K562 (cell line): ENCODE measurements at regions not wholly inside any gene's neighbourhood (a gene's known extent, or its start where the extent isn't known, plus 50 kb on each side); places are given as distances from the start of the nearest gene placed in this dataset.

Experiments used
- DIDO1 ChIP-seq: fragments of 450-650 bp; IDR thresholded peaks from 2 replicates; pipeline ENCODE4 v1.6.1; 2016; ENCODE audit warnings: low read depth, missing biosample characterization, missing genetic modification characterization
- EZH2 ChIP-seq: IDR thresholded peaks from 2 replicates; pipeline ENCODE4 v1.6.1; 2012; ENCODE audit warnings: low read depth, mild to moderate bottlenecking, inconsistent platforms, low read length, borderline replicate concordance
- NONO ChIP-seq, 2 experiments: fragments of 200-400 bp in 1 of 2; fragments of 450-650 bp in 1 of 2; formaldehyde crosslinking in 1 of 2; IDR thresholded peaks; 2 replicates each; pipeline ENCODE4 v1.6.1; 2017; ENCODE audit warnings: low read depth in 2 of 2, mild to moderate bottlenecking in 2 of 2, moderate library complexity in 2 of 2, low read length in 1 of 2
- NR2C2 ChIP-seq, 2 experiments: fragments of 200-800 bp in 1 of 2; sonication (Bioruptor generic) in 1 of 2; sonication (generic) in 1 of 2; formaldehyde crosslinking in 1 of 2; IDR thresholded peaks; 2 replicates each; pipeline versions ENCODE4 v1.6.1 to v1.8.0; 2016 to 2022; ENCODE audit warnings: mild to moderate bottlenecking in 1 of 2, missing compliant biosample characterization in 1 of 2, missing genetic modification characterization in 1 of 2, missing genetic modification reagents in 1 of 2
- RAD21 ChIP-seq, 2 experiments: fragments of 250-450 bp in 1 of 2; fragments of 450-650 bp in 1 of 2; sonication (Bioruptor Pico) in 1 of 2; formaldehyde crosslinking in 1 of 2; IDR thresholded peaks in 1 of 2; conservative IDR thresholded peaks in 1 of 2; 2 replicates each; pipeline versions ENCODE4 v1.4.0 to v1.8.0; 2020 to 2022; ENCODE audit warnings: mild to moderate bottlenecking in 2 of 2, moderate library complexity in 1 of 2
- TF ChIP-seq, protein P1 (sequence below), 3 experiments: IDR thresholded peaks in 2 of 3; conservative IDR thresholded peaks in 1 of 3; 2 replicates each; pipeline ENCODE4 v1.5.1; 2011 to 2012; ENCODE audit warnings: low read length in 3 of 3, mild to moderate bottlenecking in 3 of 3, control low read depth in 2 of 3, improper control_type of control experiment in 1 of 3, inconsistent platforms in 1 of 3, low read depth in 1 of 3, mixed read lengths in 1 of 3, moderate library complexity in 1 of 3; ENCODE audit not compliant: insufficient read depth in 2 of 3
- TF ChIP-seq, protein P2 (sequence below): fragments of 250-450 bp; sonication (Bioruptor Pico); IDR thresholded peaks from 2 replicates; pipeline ENCODE4 v1.4.0; 2020
- TF ChIP-seq, protein P3 (sequence below): fragments of 450-650 bp; IDR thresholded peaks from 2 replicates; pipeline ENCODE4 v1.7.1; 2018; ENCODE audit warnings: mild to moderate bottlenecking, low read depth; ENCODE audit not compliant: partially characterized antibody
- TF ChIP-seq, protein P4 (sequence below): fragments of 250-450 bp; sonication (Bioruptor Pico); IDR thresholded peaks from 2 replicates; pipeline ENCODE4 v1.5.0; 2020; ENCODE audit warnings: mild to moderate bottlenecking, borderline replicate concordance

DNA sequence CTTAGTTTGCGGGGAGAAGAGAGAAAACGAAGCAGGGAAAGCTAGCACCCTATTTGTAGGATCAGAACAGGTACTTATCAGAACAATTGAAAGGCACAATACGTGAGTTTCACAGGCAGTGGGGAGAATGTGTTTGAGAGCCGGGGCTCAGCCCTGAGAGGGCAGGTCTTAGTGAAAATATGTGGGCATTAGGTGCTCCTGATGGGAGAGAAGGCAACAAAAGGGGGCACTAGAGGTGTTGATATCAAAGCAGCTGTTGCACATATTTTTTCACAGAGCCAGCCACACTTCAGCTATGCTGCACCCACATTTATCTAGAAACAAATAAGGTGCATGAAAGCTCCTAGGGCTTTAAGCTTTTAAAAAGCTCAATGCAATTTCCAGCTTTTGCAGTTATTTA lies 99.7 kb upstream of the MAN2A1 start:
- TF ChIP-seq, protein P1, sequence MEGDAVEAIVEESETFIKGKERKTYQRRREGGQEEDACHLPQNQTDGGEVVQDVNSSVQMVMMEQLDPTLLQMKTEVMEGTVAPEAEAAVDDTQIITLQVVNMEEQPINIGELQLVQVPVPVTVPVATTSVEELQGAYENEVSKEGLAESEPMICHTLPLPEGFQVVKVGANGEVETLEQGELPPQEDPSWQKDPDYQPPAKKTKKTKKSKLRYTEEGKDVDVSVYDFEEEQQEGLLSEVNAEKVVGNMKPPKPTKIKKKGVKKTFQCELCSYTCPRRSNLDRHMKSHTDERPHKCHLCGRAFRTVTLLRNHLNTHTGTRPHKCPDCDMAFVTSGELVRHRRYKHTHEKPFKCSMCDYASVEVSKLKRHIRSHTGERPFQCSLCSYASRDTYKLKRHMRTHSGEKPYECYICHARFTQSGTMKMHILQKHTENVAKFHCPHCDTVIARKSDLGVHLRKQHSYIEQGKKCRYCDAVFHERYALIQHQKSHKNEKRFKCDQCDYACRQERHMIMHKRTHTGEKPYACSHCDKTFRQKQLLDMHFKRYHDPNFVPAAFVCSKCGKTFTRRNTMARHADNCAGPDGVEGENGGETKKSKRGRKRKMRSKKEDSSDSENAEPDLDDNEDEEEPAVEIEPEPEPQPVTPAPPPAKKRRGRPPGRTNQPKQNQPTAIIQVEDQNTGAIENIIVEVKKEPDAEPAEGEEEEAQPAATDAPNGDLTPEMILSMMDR (IDR thresholded peaks at IDR 0.05 in 2 of 3, conservative IDR thresholded peaks at IDR 0.05 in 1 of 3; ENCODE audit: insufficient read depth in 2 of 3, low read depth in 1 of 3, low read length in 3 of 3): peak in 1 of 3 experiments; percentile 23; a peak in 1 of 6 replicates
- TF ChIP-seq, protein P2, sequence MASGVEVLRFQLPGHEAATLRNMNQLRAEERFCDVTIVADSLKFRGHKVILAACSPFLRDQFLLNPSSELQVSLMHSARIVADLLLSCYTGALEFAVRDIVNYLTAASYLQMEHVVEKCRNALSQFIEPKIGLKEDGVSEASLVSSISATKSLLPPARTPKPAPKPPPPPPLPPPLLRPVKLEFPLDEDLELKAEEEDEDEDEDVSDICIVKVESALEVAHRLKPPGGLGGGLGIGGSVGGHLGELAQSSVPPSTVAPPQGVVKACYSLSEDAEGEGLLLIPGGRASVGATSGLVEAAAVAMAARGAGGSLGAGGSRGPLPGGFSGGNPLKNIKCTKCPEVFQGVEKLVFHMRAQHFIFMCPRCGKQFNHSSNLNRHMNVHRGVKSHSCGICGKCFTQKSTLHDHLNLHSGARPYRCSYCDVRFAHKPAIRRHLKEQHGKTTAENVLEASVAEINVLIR: no peak
- TF ChIP-seq NR2C2 (CRISPR knock-in tag; IDR thresholded peaks at IDR 0.05) (no peak), NR2C2 (tag; IDR thresholded peaks at IDR 0.05) (no peak), DIDO1 (no peak), RAD21 (CRISPR knock-in tag; conservative IDR thresholded peaks at IDR 0.05 in 1 of 2, IDR thresholded peaks at IDR 0.05 in 1 of 2) (peak; percentile 29 to 37; a peak in 1 of 4 replicates), EZH2 (no peak), NONO (IDR thresholded peaks at IDR 0.05; ENCODE audit: low read depth in 2 of 2, low read length in 1 of 2) (no peak)
- TF ChIP-seq, protein P3, sequence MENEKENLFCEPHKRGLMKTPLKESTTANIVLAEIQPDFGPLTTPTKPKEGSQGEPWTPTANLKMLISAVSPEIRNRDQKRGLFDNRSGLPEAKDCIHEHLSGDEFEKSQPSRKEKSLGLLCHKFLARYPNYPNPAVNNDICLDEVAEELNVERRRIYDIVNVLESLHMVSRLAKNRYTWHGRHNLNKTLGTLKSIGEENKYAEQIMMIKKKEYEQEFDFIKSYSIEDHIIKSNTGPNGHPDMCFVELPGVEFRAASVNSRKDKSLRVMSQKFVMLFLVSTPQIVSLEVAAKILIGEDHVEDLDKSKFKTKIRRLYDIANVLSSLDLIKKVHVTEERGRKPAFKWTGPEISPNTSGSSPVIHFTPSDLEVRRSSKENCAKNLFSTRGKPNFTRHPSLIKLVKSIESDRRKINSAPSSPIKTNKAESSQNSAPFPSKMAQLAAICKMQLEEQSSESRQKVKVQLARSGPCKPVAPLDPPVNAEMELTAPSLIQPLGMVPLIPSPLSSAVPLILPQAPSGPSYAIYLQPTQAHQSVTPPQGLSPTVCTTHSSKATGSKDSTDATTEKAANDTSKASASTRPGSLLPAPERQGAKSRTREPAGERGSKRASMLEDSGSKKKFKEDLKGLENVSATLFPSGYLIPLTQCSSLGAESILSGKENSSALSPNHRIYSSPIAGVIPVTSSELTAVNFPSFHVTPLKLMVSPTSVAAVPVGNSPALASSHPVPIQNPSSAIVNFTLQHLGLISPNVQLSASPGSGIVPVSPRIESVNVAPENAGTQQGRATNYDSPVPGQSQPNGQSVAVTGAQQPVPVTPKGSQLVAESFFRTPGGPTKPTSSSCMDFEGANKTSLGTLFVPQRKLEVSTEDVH: no peak
- TF ChIP-seq, protein P4, sequence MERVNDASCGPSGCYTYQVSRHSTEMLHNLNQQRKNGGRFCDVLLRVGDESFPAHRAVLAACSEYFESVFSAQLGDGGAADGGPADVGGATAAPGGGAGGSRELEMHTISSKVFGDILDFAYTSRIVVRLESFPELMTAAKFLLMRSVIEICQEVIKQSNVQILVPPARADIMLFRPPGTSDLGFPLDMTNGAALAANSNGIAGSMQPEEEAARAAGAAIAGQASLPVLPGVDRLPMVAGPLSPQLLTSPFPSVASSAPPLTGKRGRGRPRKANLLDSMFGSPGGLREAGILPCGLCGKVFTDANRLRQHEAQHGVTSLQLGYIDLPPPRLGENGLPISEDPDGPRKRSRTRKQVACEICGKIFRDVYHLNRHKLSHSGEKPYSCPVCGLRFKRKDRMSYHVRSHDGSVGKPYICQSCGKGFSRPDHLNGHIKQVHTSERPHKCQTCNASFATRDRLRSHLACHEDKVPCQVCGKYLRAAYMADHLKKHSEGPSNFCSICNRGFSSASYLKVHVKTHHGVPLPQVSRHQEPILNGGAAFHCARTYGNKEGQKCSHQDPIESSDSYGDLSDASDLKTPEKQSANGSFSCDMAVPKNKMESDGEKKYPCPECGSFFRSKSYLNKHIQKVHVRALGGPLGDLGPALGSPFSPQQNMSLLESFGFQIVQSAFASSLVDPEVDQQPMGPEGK (CRISPR knock-in tag): no peak
